K562 (cell line): ENCODE measurements at regions not wholly inside any gene's neighbourhood (a gene's known extent, or its start where the extent isn't known, plus 50 kb on each side); places are given as distances from the start of the nearest gene placed in this dataset.

Experiments used
- ATAC-seq: fragments of 200-7000 bp; cut with Tn5 transposase; 3 replicates; pipeline ENCODE4 v1.9.1; 2020; ENCODE audit warnings: moderate library complexity
- BruUV-seq: library from RNA; stranded (reverse); fragments of 400-500 nt; replicated peaks from 2 replicates; lab custom pipeline; 2021; lab: Mats Ljungman, UMichigan
- CTCF ChIA-PET: fragments of 300-600 bp; formaldehyde crosslinking; extraction: SDS; loops from one replicate; lab custom pipeline; 2021; ENCODE audit warnings: low intra/inter-chr PET ratio; lab: Yijun Ruan, JAX
- POLR2A ChIA-PET: fragments of 300-600, 350-650 bp; sonication (Branson Sonifier 250); formaldehyde crosslinking; extraction: SDS; loops from one replicate; lab custom pipeline; 2021; ENCODE audit warnings: antibody characterized with exemption, inconsistent platforms; lab: Yijun Ruan, JAX
- DNase-seq, 4 experiments: peaks; one replicate each; pipeline versions ENCODE4 v3.0.0 to v3.0.0-alpha.2; 2011 to 2018; ENCODE audit warnings: low spot score in 3 of 4, mixed read lengths in 3 of 4; ENCODE audit errors: extremely low read depth in 1 of 4
- FAIRE-seq: peaks from 2 replicates; lab custom pipeline; 2011; peaks lifted over from hg19 to GRCh38; lab: Jason Lieb, UNC
- H2AFZ ChIP-seq: 2 replicates; pipeline ENCODE4 v1.6.0; 2011; ENCODE audit warnings: low read depth, low read length, control low read depth, inconsistent platforms
- H3K27ac ChIP-seq: fragments of 200-600 bp; 3 replicates; pipeline ENCODE4 v1.8.0; 2011; ENCODE audit warnings: low read depth, mild to moderate bottlenecking, control low read depth, inconsistent platforms, low read length, moderate library complexity, mixed read lengths; ENCODE audit errors: extremely low read depth
- H3K27me3 ChIP-seq, 2 experiments: fragments of 300-600 bp in 1 of 2; 2 replicates in 1 of 2; 3 replicates in 1 of 2; pipeline versions ENCODE4 v1.6.0 to v1.8.0; 2011; ENCODE audit warnings: inconsistent platforms in 2 of 2, low read length in 2 of 2, mild to moderate bottlenecking in 1 of 2, mixed read lengths in 1 of 2, moderate library complexity in 1 of 2; ENCODE audit not compliant: control insufficient read depth in 2 of 2, insufficient read depth in 2 of 2
- H3K36me3 ChIP-seq: fragments of 300-600 bp; 3 replicates; pipeline ENCODE4 v1.8.0; 2011; ENCODE audit warnings: mild to moderate bottlenecking, low read length, inconsistent platforms; ENCODE audit not compliant: control insufficient read depth, insufficient read depth
- H3K4me1 ChIP-seq, 2 experiments: fragments of 200-600 bp in 1 of 2; replicated peaks in 1 of 2; 2 replicates in 1 of 2; 3 replicates in 1 of 2; pipeline versions ENCODE4 v1.5.1 to v1.8.0; 2011; ENCODE audit warnings: inconsistent platforms in 2 of 2, low read length in 2 of 2, mild to moderate bottlenecking in 1 of 2, mixed read lengths in 1 of 2, moderate library complexity in 1 of 2; ENCODE audit not compliant: control insufficient read depth in 2 of 2, insufficient read depth in 2 of 2
- H3K4me2 ChIP-seq: 2 replicates; pipeline ENCODE4 v1.6.1; 2011; ENCODE audit warnings: low read length, control low read depth, inconsistent platforms, mixed read lengths; ENCODE audit not compliant: insufficient read depth
- H3K4me3 ChIP-seq: fragments of 200-600 bp; sonication (generic), shearing (Covaris generic); 2 replicates; pipeline ENCODE4 v1.5.1; 2016; ENCODE audit warnings: control low read depth, inconsistent platforms
- H3K79me2 ChIP-seq: fragments of 200-600 bp; 3 replicates; pipeline ENCODE4 v1.8.0; 2011; ENCODE audit warnings: low read length, inconsistent platforms; ENCODE audit not compliant: control insufficient read depth, insufficient read depth
- H3K9ac ChIP-seq, 2 experiments: 2 replicates each; pipeline versions ENCODE4 v1.6.0 to v1.6.1; 2011; ENCODE audit warnings: low read depth in 2 of 2, low read length in 2 of 2, control low read depth in 1 of 2, inconsistent platforms in 1 of 2, mild to moderate bottlenecking in 1 of 2, mixed read lengths in 1 of 2; ENCODE audit not compliant: insufficient read depth in 1 of 2
- H3K9me1 ChIP-seq: one replicate; pipeline ENCODE4 v1.6.0; 2011; ENCODE audit warnings: inconsistent platforms, mild to moderate bottlenecking, low read length, moderate library complexity; ENCODE audit not compliant: control insufficient read depth, insufficient read depth
- H3K9me3 ChIP-seq: replicated peaks from 2 replicates; pipeline ENCODE4 v1.5.1; 2011; ENCODE audit warnings: low read depth, low read length, inconsistent platforms; ENCODE audit not compliant: control insufficient read depth, insufficient read depth
- H4K20me1 ChIP-seq: replicated peaks from 2 replicates; pipeline ENCODE4 v1.6.1; 2011; ENCODE audit warnings: low read length, inconsistent platforms, mixed read lengths; ENCODE audit not compliant: control insufficient read depth, insufficient read depth
- WGBS: fragments of 100-300 bp; shearing (Covaris generic); methylation state at CpG from one replicate; pipeline ENCODE4 v1.1.6; 2016; ENCODE audit warnings: low coverage, mixed read lengths; ENCODE audit not compliant: insufficient coverage; ENCODE audit errors: missing lambda C conversion rate; 5-methylcytosine and 5-hydroxymethylcytosine counted together
- in situ Hi-C: fragments of 300-500 bp; cut with MboI; formaldehyde crosslinking; loops from 4 replicates; pipeline ENCODE4 v1.15.0; 2018; ENCODE audit warnings: inconsistent platforms, mixed read lengths
- intact Hi-C: fragments of 100-400 bp; cut with micrococcal nuclease; formaldehyde crosslinking; loops from 2 replicates; pipeline ENCODE4 v1.14.2; 2022
- TF ChIP-seq, protein P1 (sequence below): sonication (generic); formaldehyde crosslinking; IDR thresholded peaks from 2 replicates; pipeline ENCODE4 v1.8.1; 2022; ENCODE audit warnings: missing genetic modification reagents
- TF ChIP-seq, protein P2 (sequence below): IDR thresholded peaks from 2 replicates; pipeline ENCODE4 v1.6.1; 2011; ENCODE audit warnings: borderline replicate concordance, low read depth, mild to moderate bottlenecking, moderate library complexity, low read length; ENCODE audit not compliant: insufficient read depth, poor library complexity, severe bottlenecking

DNA sequence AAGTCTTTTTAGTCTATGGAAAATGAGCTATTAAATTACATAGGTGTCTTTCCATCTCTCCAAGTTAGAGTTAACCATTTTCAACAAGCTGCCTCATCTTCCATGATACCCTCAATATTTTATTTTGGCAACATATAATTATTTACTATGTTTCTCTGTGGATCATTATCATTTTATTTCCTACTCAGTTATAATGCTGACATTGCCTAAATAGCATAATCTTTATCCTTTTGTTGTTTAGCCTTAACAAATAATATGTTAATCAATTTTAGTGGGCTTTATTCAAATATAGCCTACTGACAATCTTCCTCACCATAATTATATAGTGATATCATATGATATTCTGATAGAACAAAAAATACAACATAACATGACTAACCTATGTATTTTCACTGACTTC, 1044.8 kb upstream of the FOXG1 start (continued):
- TF ChIP-seq, protein P1, sequence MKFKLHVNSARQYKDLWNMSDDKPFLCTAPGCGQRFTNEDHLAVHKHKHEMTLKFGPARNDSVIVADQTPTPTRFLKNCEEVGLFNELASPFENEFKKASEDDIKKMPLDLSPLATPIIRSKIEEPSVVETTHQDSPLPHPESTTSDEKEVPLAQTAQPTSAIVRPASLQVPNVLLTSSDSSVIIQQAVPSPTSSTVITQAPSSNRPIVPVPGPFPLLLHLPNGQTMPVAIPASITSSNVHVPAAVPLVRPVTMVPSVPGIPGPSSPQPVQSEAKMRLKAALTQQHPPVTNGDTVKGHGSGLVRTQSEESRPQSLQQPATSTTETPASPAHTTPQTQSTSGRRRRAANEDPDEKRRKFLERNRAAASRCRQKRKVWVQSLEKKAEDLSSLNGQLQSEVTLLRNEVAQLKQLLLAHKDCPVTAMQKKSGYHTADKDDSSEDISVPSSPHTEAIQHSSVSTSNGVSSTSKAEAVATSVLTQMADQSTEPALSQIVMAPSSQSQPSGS (CRISPR knock-in tag): no peak
- TF ChIP-seq, all 486 proteins: peak for 1

- intact Hi-C loops: no loop called here
- BruUV-seq: no TSS peak
- TF ChIP-seq, protein P2, sequence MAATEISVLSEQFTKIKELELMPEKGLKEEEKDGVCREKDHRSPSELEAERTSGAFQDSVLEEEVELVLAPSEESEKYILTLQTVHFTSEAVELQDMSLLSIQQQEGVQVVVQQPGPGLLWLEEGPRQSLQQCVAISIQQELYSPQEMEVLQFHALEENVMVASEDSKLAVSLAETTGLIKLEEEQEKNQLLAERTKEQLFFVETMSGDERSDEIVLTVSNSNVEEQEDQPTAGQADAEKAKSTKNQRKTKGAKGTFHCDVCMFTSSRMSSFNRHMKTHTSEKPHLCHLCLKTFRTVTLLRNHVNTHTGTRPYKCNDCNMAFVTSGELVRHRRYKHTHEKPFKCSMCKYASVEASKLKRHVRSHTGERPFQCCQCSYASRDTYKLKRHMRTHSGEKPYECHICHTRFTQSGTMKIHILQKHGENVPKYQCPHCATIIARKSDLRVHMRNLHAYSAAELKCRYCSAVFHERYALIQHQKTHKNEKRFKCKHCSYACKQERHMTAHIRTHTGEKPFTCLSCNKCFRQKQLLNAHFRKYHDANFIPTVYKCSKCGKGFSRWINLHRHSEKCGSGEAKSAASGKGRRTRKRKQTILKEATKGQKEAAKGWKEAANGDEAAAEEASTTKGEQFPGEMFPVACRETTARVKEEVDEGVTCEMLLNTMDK: no peak
- Histone ChIP-seq H3K27ac (no peak overlapping the region), H3K4me1 (no peaks in the 10 kb centered on the region), H3K4me2 (no peak overlapping the region), H3K9ac (no peak overlapping the region), H2AFZ (no peak overlapping the region), H3K36me3 (no peaks in the 10 kb centered on the region), H4K20me1 (no peaks in the 10 kb centered on the region), H3K4me3 (no peak overlapping the region), H3K9me3 (no peaks in the 10 kb centered on the region), H3K27me3 (no peaks in the 10 kb centered on the region), H3K79me2 (no peaks in the 10 kb centered on the region), H3K9me1 (no peaks in the 10 kb centered on the region)
- in situ Hi-C loops: no loop called here
- ChIA-PET POLR2A (no interaction called here), CTCF (no interaction called here)
- ATAC-seq (no peak), DNase-seq (no peak), FAIRE-seq (no peak)
- 21% methylated on average over 4 of the region's 4 CpGs for WGBS
These were observed 1041.1 kb upstream of the FOXG1 start for GRCh38 chr14:27725482-27725881.
